ENCODE measurements at regions not wholly inside any gene's neighbourhood (a gene's known extent, or its start where the extent isn't known, plus 50 kb on each side); places are given as distances from the start of the nearest gene placed in this dataset.

DNA sequence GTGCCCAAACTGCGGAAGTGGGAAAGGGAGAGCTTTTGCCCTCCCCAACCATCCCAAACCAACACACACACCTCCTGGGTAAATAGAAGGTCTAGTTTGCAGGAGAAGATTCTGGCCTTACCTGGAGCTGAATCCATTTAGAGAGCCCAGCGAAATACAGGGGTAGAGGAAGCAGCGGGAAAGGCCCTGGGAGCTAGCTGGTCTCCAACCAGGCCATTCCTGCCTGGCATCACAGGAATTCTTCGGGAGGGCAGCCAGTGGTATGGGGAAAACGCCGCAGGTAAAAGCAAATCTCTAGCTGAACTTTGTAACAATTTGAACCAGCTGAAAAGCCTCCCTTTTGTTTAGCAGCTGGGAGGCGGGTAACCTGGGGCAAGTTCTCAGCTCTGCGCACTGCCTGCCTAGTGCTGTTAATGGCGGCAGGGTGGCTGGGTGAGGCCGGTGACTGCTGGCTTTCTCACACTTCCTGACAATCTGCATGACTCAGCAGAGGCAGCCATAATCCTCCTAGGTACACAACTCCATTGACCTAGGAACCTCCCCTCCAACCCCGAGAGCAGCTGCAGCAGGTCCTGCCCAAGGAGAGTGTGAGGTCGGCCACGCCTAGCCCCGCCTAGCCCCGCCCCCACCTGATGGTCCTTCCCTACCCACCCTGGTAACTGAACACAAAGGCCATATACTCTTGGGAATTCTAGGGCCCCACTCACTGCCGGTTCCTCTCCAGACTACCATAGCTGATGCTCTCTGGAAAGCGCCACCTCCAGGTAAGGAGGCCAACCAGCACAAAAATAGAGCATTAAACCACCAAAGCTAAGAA is 483.8 kb upstream of the REG3G start (continued):
- TF ChIP-seq NPAS2 (CRISPR knock-in tag; IDR thresholded peaks at IDR 0.05; ENCODE audit: borderline replicate concordance), result no peak
- TF ChIP-seq KAT8 (CRISPR knock-in tag; IDR thresholded peaks at IDR 0.05), result peak; percentile 89
- TF ChIP-seq NR3C1 (CRISPR knock-in tag; IDR thresholded peaks at IDR 0.05), result no peak
- TF ChIP-seq ZNF317 (CRISPR knock-in tag; IDR thresholded peaks at IDR 0.05), result peak; percentile 76
- TF ChIP-seq NFRKB (IDR thresholded peaks at IDR 0.05), result peak; percentile 94
- TF ChIP-seq RFX3 (CRISPR knock-in tag; IDR thresholded peaks at IDR 0.05), result peak; percentile 9; the same call in 1 of the 2 replicates
- TF ChIP-seq FOXM1 (CRISPR knock-in tag; IDR thresholded peaks at IDR 0.05), result no peak
- peak; percentile 29; the same call in 1 of the 2 replicates for TF ChIP-seq ARNTL (CRISPR knock-in tag; IDR thresholded peaks at IDR 0.05)
- no peak for TF ChIP-seq MATR3 (CRISPR knock-in tag; IDR thresholded peaks at IDR 0.05)
- TF ChIP-seq, protein P1, sequence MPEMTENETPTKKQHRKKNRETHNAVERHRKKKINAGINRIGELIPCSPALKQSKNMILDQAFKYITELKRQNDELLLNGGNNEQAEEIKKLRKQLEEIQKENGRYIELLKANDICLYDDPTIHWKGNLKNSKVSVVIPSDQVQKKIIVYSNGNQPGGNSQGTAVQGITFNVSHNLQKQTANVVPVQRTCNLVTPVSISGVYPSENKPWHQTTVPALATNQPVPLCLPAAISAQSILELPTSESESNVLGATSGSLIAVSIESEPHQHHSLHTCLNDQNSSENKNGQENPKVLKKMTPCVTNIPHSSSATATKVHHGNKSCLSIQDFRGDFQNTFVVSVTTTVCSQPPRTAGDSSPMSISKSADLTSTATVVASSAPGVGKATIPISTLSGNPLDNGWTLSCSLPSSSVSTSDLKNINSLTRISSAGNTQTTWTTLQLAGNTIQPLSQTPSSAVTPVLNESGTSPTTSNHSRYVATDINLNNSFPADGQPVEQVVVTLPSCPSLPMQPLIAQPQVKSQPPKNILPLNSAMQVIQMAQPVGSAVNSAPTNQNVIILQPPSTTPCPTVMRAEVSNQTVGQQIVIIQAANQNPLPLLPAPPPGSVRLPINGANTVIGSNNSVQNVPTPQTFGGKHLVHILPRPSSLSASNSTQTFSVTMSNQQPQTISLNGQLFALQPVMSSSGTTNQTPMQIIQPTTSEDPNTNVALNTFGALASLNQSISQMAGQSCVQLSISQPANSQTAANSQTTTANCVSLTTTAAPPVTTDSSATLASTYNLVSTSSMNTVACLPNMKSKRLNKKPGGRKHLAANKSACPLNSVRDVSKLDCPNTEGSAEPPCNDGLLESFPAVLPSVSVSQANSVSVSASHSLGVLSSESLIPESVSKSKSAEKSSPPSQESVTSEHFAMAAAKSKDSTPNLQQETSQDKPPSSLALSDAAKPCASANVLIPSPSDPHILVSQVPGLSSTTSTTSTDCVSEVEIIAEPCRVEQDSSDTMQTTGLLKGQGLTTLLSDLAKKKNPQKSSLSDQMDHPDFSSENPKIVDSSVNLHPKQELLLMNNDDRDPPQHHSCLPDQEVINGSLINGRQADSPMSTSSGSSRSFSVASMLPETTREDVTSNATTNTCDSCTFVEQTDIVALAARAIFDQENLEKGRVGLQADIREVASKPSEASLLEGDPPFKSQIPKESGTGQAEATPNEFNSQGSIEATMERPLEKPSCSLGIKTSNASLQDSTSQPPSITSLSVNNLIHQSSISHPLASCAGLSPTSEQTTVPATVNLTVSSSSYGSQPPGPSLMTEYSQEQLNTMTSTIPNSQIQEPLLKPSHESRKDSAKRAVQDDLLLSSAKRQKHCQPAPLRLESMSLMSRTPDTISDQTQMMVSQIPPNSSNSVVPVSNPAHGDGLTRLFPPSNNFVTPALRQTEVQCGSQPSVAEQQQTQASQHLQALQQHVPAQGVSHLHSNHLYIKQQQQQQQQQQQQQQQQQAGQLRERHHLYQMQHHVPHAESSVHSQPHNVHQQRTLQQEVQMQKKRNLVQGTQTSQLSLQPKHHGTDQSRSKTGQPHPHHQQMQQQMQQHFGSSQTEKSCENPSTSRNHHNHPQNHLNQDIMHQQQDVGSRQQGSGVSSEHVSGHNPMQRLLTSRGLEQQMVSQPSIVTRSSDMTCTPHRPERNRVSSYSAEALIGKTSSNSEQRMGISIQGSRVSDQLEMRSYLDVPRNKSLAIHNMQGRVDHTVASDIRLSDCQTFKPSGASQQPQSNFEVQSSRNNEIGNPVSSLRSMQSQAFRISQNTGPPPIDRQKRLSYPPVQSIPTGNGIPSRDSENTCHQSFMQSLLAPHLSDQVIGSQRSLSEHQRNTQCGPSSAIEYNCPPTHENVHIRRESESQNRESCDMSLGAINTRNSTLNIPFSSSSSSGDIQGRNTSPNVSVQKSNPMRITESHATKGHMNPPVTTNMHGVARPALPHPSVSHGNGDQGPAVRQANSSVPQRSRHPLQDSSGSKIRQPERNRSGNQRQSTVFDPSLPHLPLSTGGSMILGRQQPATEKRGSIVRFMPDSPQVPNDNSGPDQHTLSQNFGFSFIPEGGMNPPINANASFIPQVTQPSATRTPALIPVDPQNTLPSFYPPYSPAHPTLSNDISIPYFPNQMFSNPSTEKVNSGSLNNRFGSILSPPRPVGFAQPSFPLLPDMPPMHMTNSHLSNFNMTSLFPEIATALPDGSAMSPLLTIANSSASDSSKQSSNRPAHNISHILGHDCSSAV (CRISPR knock-in tag; IDR thresholded peaks at IDR 0.05; ENCODE audit: borderline replicate concordance), result 0 out of 2 replicates have a peak, but pooled peaks have one; percentile 69
- TF ChIP-seq ZNF557 (CRISPR knock-in tag; IDR thresholded peaks at IDR 0.05), result 0 out of 2 replicates have a peak, but pooled peaks have one; percentile 73
- TF ChIP-seq, protein P2, sequence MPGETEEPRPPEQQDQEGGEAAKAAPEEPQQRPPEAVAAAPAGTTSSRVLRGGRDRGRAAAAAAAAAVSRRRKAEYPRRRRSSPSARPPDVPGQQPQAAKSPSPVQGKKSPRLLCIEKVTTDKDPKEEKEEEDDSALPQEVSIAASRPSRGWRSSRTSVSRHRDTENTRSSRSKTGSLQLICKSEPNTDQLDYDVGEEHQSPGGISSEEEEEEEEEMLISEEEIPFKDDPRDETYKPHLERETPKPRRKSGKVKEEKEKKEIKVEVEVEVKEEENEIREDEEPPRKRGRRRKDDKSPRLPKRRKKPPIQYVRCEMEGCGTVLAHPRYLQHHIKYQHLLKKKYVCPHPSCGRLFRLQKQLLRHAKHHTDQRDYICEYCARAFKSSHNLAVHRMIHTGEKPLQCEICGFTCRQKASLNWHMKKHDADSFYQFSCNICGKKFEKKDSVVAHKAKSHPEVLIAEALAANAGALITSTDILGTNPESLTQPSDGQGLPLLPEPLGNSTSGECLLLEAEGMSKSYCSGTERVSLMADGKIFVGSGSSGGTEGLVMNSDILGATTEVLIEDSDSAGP (CRISPR knock-in tag; IDR thresholded peaks at IDR 0.05; ENCODE audit: borderline replicate concordance), result peak; percentile 78
- TF ChIP-seq TRIM24 (CRISPR knock-in tag; IDR thresholded peaks at IDR 0.05), result no peak
- TF ChIP-seq, protein P3, sequence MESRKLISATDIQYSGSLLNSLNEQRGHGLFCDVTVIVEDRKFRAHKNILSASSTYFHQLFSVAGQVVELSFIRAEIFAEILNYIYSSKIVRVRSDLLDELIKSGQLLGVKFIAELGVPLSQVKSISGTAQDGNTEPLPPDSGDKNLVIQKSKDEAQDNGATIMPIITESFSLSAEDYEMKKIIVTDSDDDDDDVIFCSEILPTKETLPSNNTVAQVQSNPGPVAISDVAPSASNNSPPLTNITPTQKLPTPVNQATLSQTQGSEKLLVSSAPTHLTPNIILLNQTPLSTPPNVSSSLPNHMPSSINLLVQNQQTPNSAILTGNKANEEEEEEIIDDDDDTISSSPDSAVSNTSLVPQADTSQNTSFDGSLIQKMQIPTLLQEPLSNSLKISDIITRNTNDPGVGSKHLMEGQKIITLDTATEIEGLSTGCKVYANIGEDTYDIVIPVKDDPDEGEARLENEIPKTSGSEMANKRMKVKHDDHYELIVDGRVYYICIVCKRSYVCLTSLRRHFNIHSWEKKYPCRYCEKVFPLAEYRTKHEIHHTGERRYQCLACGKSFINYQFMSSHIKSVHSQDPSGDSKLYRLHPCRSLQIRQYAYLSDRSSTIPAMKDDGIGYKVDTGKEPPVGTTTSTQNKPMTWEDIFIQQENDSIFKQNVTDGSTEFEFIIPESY (CRISPR knock-in tag; IDR thresholded peaks at IDR 0.05), result peak; percentile 33; the same call in 1 of the 2 replicates
- TF ChIP-seq TARDBP (CRISPR knock-in tag; IDR thresholded peaks at IDR 0.05), result peak; percentile 85; the same call in 1 of the 2 replicates
- peak; percentile 94 for TF ChIP-seq TMF1 (CRISPR knock-in tag; IDR thresholded peaks at IDR 0.05; ENCODE audit: low read depth)
- TF ChIP-seq ZNF589 (CRISPR knock-in tag; conservative IDR thresholded peaks at IDR 0.05), result no peak

Measured in HepG2 (cell line).